Esophagus muscularis mucosa (tissue), 4 donors: ENCODE measurements at regions not wholly inside any gene's neighbourhood (a gene's known extent, or its start where the extent isn't known, plus 50 kb on each side); places are given as distances from the start of the nearest gene placed in this dataset.

Source experiments
- DNase-seq: peaks from one replicate; pipeline ENCODE4 v3.0.0-alpha.2; 2017; ENCODE audit errors: extremely low spot score
- H3K27ac ChIP-seq, 4 donors: fragments of 200-600 bp; sonication (generic); replicated peaks in 1 of 4; 1 replicate in 3 of 4; 2 replicates in 1 of 4; pipeline ENCODE4 v1.5.1; 2016 to 2019; ENCODE audit warnings: mild to moderate bottlenecking in 1 of 4
- H3K27me3 ChIP-seq, 4 donors: fragments of 200-600 bp; sonication (generic); one replicate each; pipeline versions ENCODE4 v1.5.1 to v1.6.0; 2016 to 2019
- H3K36me3 ChIP-seq, 4 donors: fragments of 200-600 bp; sonication (generic); one replicate each; pipeline ENCODE4 v1.5.1; 2016 to 2019
- H3K4me1 ChIP-seq, 4 donors: fragments of 200-600 bp; sonication (generic); one replicate each; pipeline ENCODE4 v1.5.1; 2016 to 2019
- H3K4me3 ChIP-seq, 4 donors: fragments of 200-600 bp; sonication (generic); 1 replicate in 2 of 4; 2 replicates in 2 of 4; pipeline ENCODE4 v1.5.1; 2016 to 2019; ENCODE audit warnings: mild to moderate bottlenecking in 4 of 4, moderate library complexity in 1 of 4
- H3K9me3 ChIP-seq, 4 donors: fragments of 200-600 bp; sonication (generic); 1 replicate in 3 of 4; 2 replicates in 1 of 4; pipeline ENCODE4 v1.5.1; 2016 to 2019
- CTCF ChIP-seq, 3 experiments: fragments of 200-600 bp in 2 of 3; fragments of 450-650 bp in 1 of 3; sonication (generic) in 2 of 3; IDR thresholded peaks; one replicate each; pipeline ENCODE4 v1.5.1; 2017 to 2019; ENCODE audit warnings: antibody characterized with exemption in 3 of 3, mild to moderate bottlenecking in 2 of 3, moderate library complexity in 1 of 3
- EP300 ChIP-seq: sonication (generic); formaldehyde crosslinking; IDR thresholded peaks from one replicate; pipeline ENCODE4 v1.6.1; 2017; ENCODE audit warnings: antibody characterized with exemption
- POLR2A ChIP-seq: fragments of 450-650 bp; IDR thresholded peaks from one replicate; pipeline ENCODE4 v1.6.1; 2017; ENCODE audit warnings: antibody characterized with exemption, moderate library complexity, mild to moderate bottlenecking, low read depth
- POLR2AphosphoS5 ChIP-seq, 2 donors: sonication (generic); formaldehyde crosslinking; IDR thresholded peaks; one replicate each; pipeline ENCODE4 v1.6.1; 2017; ENCODE audit warnings: antibody characterized with exemption in 2 of 2
- WGBS: methylation state at CpG from one replicate; pipeline ENCODE4 v1.1.5; 2018; 5-methylcytosine and 5-hydroxymethylcytosine counted together
- intact Hi-C: fragments of 100-400 bp; cut with DNase I; formaldehyde crosslinking; loops from one replicate; pipeline ENCODE4 v1.15.1; 2023

- H3K36me3 ChIP-seq = no peaks in the 10 kb centered on the region
- no peaks in the 10 kb centered on the region for H3K9me3 ChIP-seq
- no peak overlapping the region for H3K4me3 ChIP-seq
- H3K4me1 ChIP-seq = peaks cover 0 to 5% (median 2%) of the 10 kb centered on the region in 4 donors
- WGBS = 41% methylated on average over 2 of the region's 2 CpGs
- intact Hi-C loops = no loop called here
- TF ChIP-seq POLR2A (no peak), EP300 (no peak), CTCF (IDR thresholded peaks at IDR 0.05) (no peak), POLR2AphosphoS5 (IDR thresholded peaks at IDR 0.05) (no peak)
- no peak overlapping the region for H3K27ac ChIP-seq
- DNase-seq = no peak
- no peaks in the 10 kb centered on the region for H3K27me3 ChIP-seq
These were observed 1435.9 kb downstream of the OTOL1 start for GRCh38 chr3:162932503-162932902.

DNA sequence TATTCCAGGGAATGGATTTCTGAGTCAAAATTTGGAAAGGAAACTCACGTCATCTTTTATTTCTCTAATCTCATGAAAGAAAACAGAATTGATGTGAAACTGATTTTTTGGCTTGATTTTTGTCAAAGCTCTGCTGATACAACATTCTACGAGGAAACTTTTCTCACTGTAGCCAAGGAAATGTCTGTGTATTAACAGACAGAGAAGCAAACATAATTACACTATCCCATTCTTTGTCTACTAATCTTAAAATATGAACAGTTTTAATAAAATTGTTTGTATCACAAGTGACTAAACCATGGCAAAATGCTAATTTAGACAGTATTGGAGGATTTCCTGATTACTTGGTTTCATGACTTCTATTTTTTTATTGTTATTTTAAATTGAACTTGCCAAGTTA lies 1437.0 kb downstream of the OTOL1 start:
- Histone ChIP-seq H3K9me3 (no peaks in the 10 kb centered on the region), H3K27ac (no peak overlapping the region), H3K4me1 (peaks cover 0 to 5% (median 2%) of the 10 kb centered on the region in 4 donors), H3K27me3 (no peaks in the 10 kb centered on the region), H3K4me3 (no peak overlapping the region), H3K36me3 (no peaks in the 10 kb centered on the region)
- no peak for TF ChIP-seq CTCF (IDR thresholded peaks at IDR 0.05)
- no peak for TF ChIP-seq POLR2A
- no peak for TF ChIP-seq POLR2AphosphoS5 (IDR thresholded peaks at IDR 0.05)
- no peak for TF ChIP-seq EP300
- no peak for DNase-seq
- WGBS = 37% methylated on average over 2 of the region's 2 CpGs
- intact Hi-C loops = no loop called here

DNA sequence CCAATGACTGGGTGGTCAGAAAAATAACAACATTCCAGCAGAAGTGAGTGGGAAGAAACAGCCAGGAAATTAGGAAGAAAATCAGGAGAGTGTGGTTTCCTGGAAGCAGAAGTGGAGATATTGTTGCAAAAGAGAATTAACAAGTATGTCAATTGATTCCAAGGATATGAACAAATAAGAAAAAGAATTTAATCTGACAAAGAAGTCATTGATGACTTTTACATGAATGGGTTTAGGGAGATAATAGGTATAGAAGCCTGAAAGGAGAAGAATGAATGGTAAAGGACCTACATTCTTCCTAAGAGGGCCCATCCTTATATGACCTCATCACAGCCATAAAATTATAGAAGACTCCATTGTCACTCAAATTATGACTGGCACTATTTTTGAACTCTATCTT lies 1440.1 kb downstream of the OTOL1 start:
- no peak for TF ChIP-seq EP300
- no peak for TF ChIP-seq CTCF (IDR thresholded peaks at IDR 0.05)
- TF ChIP-seq POLR2A = no peak
- TF ChIP-seq POLR2AphosphoS5 (IDR thresholded peaks at IDR 0.05) = no peak
- no peaks in the 10 kb centered on the region for H3K27me3 ChIP-seq
- no peak overlapping the region for H3K4me3 ChIP-seq
- no peaks in the 10 kb centered on the region for H3K36me3 ChIP-seq
- H3K27ac ChIP-seq = no peak overlapping the region
- no peak for DNase-seq
- H3K4me1 ChIP-seq = peaks cover 0 to 5% (median 2%) of the 10 kb centered on the region in 4 donors
- H3K9me3 ChIP-seq = no peaks in the 10 kb centered on the region
- intact Hi-C loops = no loop called here

GRCh38 chr3:162938083-162938482 lies 1441.5 kb downstream of the OTOL1 start:
- no peak for DNase-seq
- H3K27me3 ChIP-seq = no peaks in the 10 kb centered on the region
- intact Hi-C loops = no loop called here
- no peak overlapping the region for H3K27ac ChIP-seq
- no peak for TF ChIP-seq POLR2A
- TF ChIP-seq EP300 = no peak
- no peak for TF ChIP-seq CTCF (IDR thresholded peaks at IDR 0.05)
- no peak for TF ChIP-seq POLR2AphosphoS5 (IDR thresholded peaks at IDR 0.05)
- H3K4me3 ChIP-seq = no peak overlapping the region
- WGBS = 43% methylated on average over 2 of the region's 2 CpGs
- no peaks in the 10 kb centered on the region for H3K36me3 ChIP-seq
- H3K9me3 ChIP-seq = no peaks in the 10 kb centered on the region
- peaks cover 0 to 5% (median 2%) of the 10 kb centered on the region in 4 donors for H3K4me1 ChIP-seq

- no peak for DNase-seq
- H3K36me3 ChIP-seq = no peaks in the 10 kb centered on the region
- H3K9me3 ChIP-seq = no peaks in the 10 kb centered on the region
- no peak for TF ChIP-seq POLR2A
- no peak for TF ChIP-seq CTCF (IDR thresholded peaks at IDR 0.05)
- TF ChIP-seq EP300 = no peak
- no peak for TF ChIP-seq POLR2AphosphoS5 (IDR thresholded peaks at IDR 0.05)
- intact Hi-C loops = no loop called here
- no peak overlapping the region for H3K27ac ChIP-seq
- WGBS = 0% methylated on average over 1 of the region's 1 CpG
- H3K27me3 ChIP-seq = no peaks in the 10 kb centered on the region
- no peaks in the 10 kb centered on the region for H3K4me1 ChIP-seq
- H3K4me3 ChIP-seq = no peak overlapping the region
These were observed 1449.0 kb downstream of the OTOL1 start for GRCh38 chr3:162945626-162946025.
